Stimulated activated CD4-positive, alpha-beta T cell treated with anti-CD3 and anti-CD28 coated beads, Interleukin-1b, Interleukin-23, amount 100 ng/mL, for 4 hours (primary cell): ENCODE measurements at regions not wholly inside any gene's neighbourhood (a gene's known extent, or its start where the extent isn't known, plus 50 kb on each side); places are given as distances from the start of the nearest gene placed in this dataset.

Experiments used
- DNase-seq, 2 donors: peaks; one replicate each; pipeline ENCODE4 v3.0.0-alpha.2; 2020; ENCODE audit warnings: low read depth in 2 of 2

GRCh38 chr14:104341532-104342434, 203.4 kb downstream of the KIF26A start:
- no peak for DNase-seq

GRCh38 chr14:104342435-104343293, 204.3 kb downstream of the KIF26A start:
- no peak for DNase-seq

GRCh38 chr14:104343294-104343625, 204.9 kb downstream of the KIF26A start:
- DNase-seq: no peak

GRCh38 chr14:104343690-104344640, 205.6 kb downstream of the KIF26A start:
- no peak for DNase-seq

- DNase-seq: no peak
Measured at GRCh38 chr14:104344818-104345620, 206.6 kb downstream of the KIF26A start.

- DNase-seq: no peak
Measured at GRCh38 chr14:104345621-104346462, 207.5 kb downstream of the KIF26A start.

GRCh38 chr14:104346608-104347007, 208.2 kb downstream of the KIF26A start:
- DNase-seq: no peak

GRCh38 chr14:104348741-104349140, 210.4 kb downstream of the KIF26A start:
- DNase-seq: no peak

GRCh38 chr14:104349950-104350349, 211.6 kb downstream of the KIF26A start:
- DNase-seq: no peak

- no peak for DNase-seq
Measured at GRCh38 chr14:104350463-104351185, 212.2 kb downstream of the KIF26A start.

- DNase-seq: no peak
Measured at GRCh38 chr14:104351849-104352492, 213.6 kb downstream of the KIF26A start.

- no peak for DNase-seq
Measured at GRCh38 chr14:104352493-104353220, 214.3 kb downstream of the KIF26A start.

GRCh38 chr14:104353221-104353920, 215.0 kb downstream of the KIF26A start:
- DNase-seq: no peak

GRCh38 chr14:104353921-104354701, 215.7 kb downstream of the KIF26A start:
- no peak for DNase-seq

- DNase-seq: no peak
Measured at GRCh38 chr14:104355101-104356019, 217.0 kb downstream of the KIF26A start.
